Fibroblast of lung (primary cell): ENCODE measurements at regions not wholly inside any gene's neighbourhood (a gene's known extent, or its start where the extent isn't known, plus 50 kb on each side); places are given as distances from the start of the nearest gene placed in this dataset.

ENCODE experiments used
- EZH2 ChIP-seq: IDR thresholded peaks from 2 replicates; pipeline ENCODE4 v1.5.1; 2012; ENCODE audit warnings: low read length, control low read depth, mild to moderate bottlenecking; ENCODE audit errors: missing control alignments
- TF ChIP-seq, protein P1 (sequence below), 2 donors: IDR thresholded peaks in 1 of 2; conservative IDR thresholded peaks in 1 of 2; 1 replicate in 1 of 2; 2 replicates in 1 of 2; pipeline ENCODE4 v1.5.1; 2011 to 2012; ENCODE audit warnings: low read length in 2 of 2, control low read depth in 1 of 2, inconsistent platforms in 1 of 2, low read depth in 1 of 2, mild to moderate bottlenecking in 1 of 2

DNA sequence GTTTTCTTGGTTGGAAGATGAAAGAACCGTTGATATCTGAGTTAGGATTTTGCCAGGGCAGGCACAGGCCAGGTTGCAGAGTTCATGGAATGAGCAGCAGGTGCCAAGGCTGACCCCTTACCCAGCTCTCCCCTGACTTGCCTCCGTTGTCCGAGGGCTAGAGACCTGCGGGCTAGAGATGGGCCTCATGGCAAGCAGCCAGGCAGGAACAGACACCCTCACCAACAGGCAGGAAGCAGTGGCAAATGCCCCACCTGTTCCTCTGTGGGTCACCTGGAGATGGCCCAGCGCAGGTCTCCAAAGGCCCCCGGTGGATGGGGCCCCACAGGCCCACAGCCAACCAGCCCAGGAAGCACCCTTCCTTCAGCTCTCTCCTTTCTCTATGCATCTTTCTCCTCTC lies 186.7 kb upstream of the PMEPA1 start:
- TF ChIP-seq, protein P1, sequence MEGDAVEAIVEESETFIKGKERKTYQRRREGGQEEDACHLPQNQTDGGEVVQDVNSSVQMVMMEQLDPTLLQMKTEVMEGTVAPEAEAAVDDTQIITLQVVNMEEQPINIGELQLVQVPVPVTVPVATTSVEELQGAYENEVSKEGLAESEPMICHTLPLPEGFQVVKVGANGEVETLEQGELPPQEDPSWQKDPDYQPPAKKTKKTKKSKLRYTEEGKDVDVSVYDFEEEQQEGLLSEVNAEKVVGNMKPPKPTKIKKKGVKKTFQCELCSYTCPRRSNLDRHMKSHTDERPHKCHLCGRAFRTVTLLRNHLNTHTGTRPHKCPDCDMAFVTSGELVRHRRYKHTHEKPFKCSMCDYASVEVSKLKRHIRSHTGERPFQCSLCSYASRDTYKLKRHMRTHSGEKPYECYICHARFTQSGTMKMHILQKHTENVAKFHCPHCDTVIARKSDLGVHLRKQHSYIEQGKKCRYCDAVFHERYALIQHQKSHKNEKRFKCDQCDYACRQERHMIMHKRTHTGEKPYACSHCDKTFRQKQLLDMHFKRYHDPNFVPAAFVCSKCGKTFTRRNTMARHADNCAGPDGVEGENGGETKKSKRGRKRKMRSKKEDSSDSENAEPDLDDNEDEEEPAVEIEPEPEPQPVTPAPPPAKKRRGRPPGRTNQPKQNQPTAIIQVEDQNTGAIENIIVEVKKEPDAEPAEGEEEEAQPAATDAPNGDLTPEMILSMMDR (conservative IDR thresholded peaks at IDR 0.05 in 1 of 2, IDR thresholded peaks at IDR 0.05 in 1 of 2; ENCODE audit: low read depth in 1 of 2, low read length in 2 of 2) = no peak
- no peak for TF ChIP-seq EZH2
